Fibroblast of pulmonary artery (primary cell): ENCODE measurements at regions not wholly inside any gene's neighbourhood (a gene's known extent, or its start where the extent isn't known, plus 50 kb on each side); places are given as distances from the start of the nearest gene placed in this dataset.

Source experiments
- DNase-seq: peaks from one replicate; pipeline ENCODE4 v3.0.0-alpha.2; 2010; ENCODE audit warnings: low read depth
- H3K4me3 ChIP-seq: replicated peaks from 2 replicates; pipeline ENCODE4 v1.5.1; 2011; ENCODE audit warnings: low read depth, mild to moderate bottlenecking, control low read depth, low read length, moderate library complexity
- CTCF ChIP-seq: IDR thresholded peaks from 2 replicates; pipeline ENCODE4 v1.5.1; 2011; ENCODE audit warnings: mild to moderate bottlenecking, control low read depth, low read length, inconsistent platforms; ENCODE audit errors: missing control alignments

- DNase-seq, result no peak
- no peak overlapping the region for H3K4me3 ChIP-seq
- TF ChIP-seq CTCF, result no peak
Measured at GRCh38 chr6:19502301-19502700, 334.9 kb upstream of the ID4 start.

- no peak overlapping the region for H3K4me3 ChIP-seq
- TF ChIP-seq CTCF, result no peak
- no peak for DNase-seq
Measured at GRCh38 chr6:19515939-19516338, 321.2 kb upstream of the ID4 start.

GRCh38 chr6:19519941-19520340 lies 317.2 kb upstream of the ID4 start:
- no peak for TF ChIP-seq CTCF
- no peak overlapping the region for H3K4me3 ChIP-seq
- no peak for DNase-seq

- no peak for DNase-seq
- no peak overlapping the region for H3K4me3 ChIP-seq
- TF ChIP-seq CTCF, result no peak
Measured at GRCh38 chr6:19524366-19525186, 312.6 kb upstream of the ID4 start.

- TF ChIP-seq CTCF, result no peak
- DNase-seq, result no peak
- no peak overlapping the region for H3K4me3 ChIP-seq
Measured at GRCh38 chr6:19525673-19526072, 311.5 kb upstream of the ID4 start.

GRCh38 chr6:19530188-19530587 lies 307.0 kb upstream of the ID4 start:
- no peak overlapping the region for H3K4me3 ChIP-seq
- no peak for TF ChIP-seq CTCF
- DNase-seq, result no peak

GRCh38 chr6:19535351-19535750 lies 301.8 kb upstream of the ID4 start:
- no peak overlapping the region for H3K4me3 ChIP-seq
- no peak for DNase-seq
- no peak for TF ChIP-seq CTCF
